ENCODE measurements at regions not wholly inside any gene's neighbourhood (a gene's known extent, or its start where the extent isn't known, plus 50 kb on each side); places are given as distances from the start of the nearest gene placed in this dataset.

DNA sequence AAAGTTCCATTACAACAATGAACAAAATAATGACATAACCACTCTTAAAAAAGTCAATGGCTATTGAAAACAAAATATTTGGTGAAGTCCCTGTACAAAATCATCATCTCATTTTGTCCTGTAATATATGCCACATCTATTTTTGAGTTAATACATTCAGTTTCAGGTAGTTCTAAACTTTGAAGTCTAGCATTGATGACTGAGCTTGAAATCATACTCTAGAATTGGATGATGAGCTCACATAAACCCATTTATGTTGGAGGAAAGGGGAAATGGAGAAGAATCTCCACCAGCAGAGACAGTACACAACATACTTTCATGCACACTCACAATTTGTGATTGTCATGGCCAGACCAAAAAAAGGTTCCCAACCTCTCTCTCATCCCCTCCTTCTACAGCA lies 371.1 kb upstream of the NR3C2 start:
- Histone ChIP-seq H3K4me1 (no peaks in the 10 kb centered on the region), H3K4me2 (no peak overlapping the region), H3K9me3 (no peaks in the 10 kb centered on the region), H3K27ac (no peak overlapping the region), H3K4me3 (no peak overlapping the region)
- FAIRE-seq (no peak), DNase-seq (ENCODE audit: low read depth in 1 of 2, low spot score in 1 of 2) (no peak), ATAC-seq (no peak)
- ChIA-PET CTCF (no interaction called here), POLR2A (no interaction called here)
- TF ChIP-seq FOSB (CRISPR knock-in tag; IDR thresholded peaks at IDR 0.05) (no peak), ZNF302 (CRISPR knock-in tag; IDR thresholded peaks at IDR 0.05) (no peak), KDM5A (IDR thresholded peaks at IDR 0.05) (no peak), EP300 (IDR thresholded peaks at IDR 0.05) (no peak)
- TF ChIP-seq, protein P1, sequence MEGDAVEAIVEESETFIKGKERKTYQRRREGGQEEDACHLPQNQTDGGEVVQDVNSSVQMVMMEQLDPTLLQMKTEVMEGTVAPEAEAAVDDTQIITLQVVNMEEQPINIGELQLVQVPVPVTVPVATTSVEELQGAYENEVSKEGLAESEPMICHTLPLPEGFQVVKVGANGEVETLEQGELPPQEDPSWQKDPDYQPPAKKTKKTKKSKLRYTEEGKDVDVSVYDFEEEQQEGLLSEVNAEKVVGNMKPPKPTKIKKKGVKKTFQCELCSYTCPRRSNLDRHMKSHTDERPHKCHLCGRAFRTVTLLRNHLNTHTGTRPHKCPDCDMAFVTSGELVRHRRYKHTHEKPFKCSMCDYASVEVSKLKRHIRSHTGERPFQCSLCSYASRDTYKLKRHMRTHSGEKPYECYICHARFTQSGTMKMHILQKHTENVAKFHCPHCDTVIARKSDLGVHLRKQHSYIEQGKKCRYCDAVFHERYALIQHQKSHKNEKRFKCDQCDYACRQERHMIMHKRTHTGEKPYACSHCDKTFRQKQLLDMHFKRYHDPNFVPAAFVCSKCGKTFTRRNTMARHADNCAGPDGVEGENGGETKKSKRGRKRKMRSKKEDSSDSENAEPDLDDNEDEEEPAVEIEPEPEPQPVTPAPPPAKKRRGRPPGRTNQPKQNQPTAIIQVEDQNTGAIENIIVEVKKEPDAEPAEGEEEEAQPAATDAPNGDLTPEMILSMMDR (IDR thresholded peaks at IDR 0.05): no peak
- TF ChIP-seq, protein P2, sequence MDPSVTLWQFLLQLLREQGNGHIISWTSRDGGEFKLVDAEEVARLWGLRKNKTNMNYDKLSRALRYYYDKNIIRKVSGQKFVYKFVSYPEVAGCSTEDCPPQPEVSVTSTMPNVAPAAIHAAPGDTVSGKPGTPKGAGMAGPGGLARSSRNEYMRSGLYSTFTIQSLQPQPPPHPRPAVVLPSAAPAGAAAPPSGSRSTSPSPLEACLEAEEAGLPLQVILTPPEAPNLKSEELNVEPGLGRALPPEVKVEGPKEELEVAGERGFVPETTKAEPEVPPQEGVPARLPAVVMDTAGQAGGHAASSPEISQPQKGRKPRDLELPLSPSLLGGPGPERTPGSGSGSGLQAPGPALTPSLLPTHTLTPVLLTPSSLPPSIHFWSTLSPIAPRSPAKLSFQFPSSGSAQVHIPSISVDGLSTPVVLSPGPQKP (IDR thresholded peaks at IDR 0.05; ENCODE audit: low read depth, low read length): no peak
- TF ChIP-seq, protein P3, sequence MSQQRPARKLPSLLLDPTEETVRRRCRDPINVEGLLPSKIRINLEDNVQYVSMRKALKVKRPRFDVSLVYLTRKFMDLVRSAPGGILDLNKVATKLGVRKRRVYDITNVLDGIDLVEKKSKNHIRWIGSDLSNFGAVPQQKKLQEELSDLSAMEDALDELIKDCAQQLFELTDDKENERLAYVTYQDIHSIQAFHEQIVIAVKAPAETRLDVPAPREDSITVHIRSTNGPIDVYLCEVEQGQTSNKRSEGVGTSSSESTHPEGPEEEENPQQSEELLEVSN (IDR thresholded peaks at IDR 0.05; ENCODE audit: borderline replicate concordance, low read depth): no peak

DNA sequence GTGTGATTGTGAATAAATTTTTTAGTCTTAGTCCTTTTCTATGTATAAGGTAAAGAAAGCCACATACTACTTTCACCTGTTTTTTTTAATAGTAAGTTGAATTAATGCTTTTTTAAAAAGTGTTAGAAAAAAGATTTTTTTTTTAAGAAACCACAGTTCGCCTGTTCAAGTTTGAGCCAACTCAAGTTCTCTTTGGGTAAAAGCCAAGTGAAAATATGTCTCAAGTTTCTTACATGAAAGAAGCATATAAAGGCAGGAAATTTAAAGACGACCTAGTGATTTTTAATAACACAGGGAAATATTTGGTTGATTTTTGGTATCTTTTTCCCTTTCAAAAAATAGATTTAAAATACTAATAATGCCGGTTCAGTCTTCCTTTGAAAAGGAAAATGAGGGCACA lies 369.9 kb upstream of the NR3C2 start:
- H3K4me1 ChIP-seq: no peaks in the 10 kb centered on the region
- WGBS (ENCODE audit: missing lambda C conversion rate): 3% methylated on average over 3 of the region's 3 CpGs
- no peak overlapping the region for H3K4me3 ChIP-seq
- no peak for ATAC-seq
- H3K4me2 ChIP-seq: no peak overlapping the region
- CTCF ChIA-PET: no interaction called here
- H3K9me3 ChIP-seq: no peaks in the 10 kb centered on the region
- POLR2A ChIA-PET: no interaction called here
- TF ChIP-seq BHLHE40 (IDR thresholded peaks at IDR 0.05; ENCODE audit: low read depth, low read length) (no peak), ZFP36 (IDR thresholded peaks at IDR 0.05; ENCODE audit: borderline replicate concordance, partially characterized antibody) (no peak), HOXB13 (CRISPR knock-in tag; IDR thresholded peaks at IDR 0.05; ENCODE audit: low read depth) (no peak)
- TF ChIP-seq, protein P3 (IDR thresholded peaks at IDR 0.05; ENCODE audit: borderline replicate concordance, low read depth): no peak
- no peak overlapping the region for H3K27ac ChIP-seq
- no peak for FAIRE-seq
- no peak for DNase-seq (ENCODE audit: low read depth in 1 of 2, low spot score in 1 of 2)

DNA sequence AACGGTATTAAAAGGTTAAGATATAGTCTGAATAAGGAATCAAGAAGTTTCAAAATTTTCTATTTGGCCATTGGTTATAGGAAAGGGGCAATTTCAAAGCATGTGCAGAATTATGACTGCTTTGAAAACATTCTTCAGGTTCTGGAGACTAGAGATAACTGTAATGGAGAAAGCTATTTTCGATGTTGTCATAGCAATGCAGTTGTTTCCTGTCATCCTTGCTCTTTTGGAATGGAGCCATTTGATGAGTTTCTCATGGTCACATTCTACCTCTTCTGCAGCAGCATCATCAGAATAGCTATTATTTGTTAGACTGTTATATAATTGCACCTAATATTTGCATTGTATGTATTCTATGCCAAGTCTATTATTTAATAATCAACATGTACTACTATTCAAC lies 368.2 kb upstream of the NR3C2 start:
- DNase-seq (ENCODE audit: low read depth in 1 of 2, low spot score in 1 of 2) (no peak), ATAC-seq (no peak), FAIRE-seq (no peak)
- no peaks in the 10 kb centered on the region for H3K4me1 ChIP-seq
- TF ChIP-seq, protein P2 (IDR thresholded peaks at IDR 0.05; ENCODE audit: low read depth, low read length): no peak
- no peak for TF ChIP-seq HDAC2 (IDR thresholded peaks at IDR 0.05)
- TF ChIP-seq TFCP2L1 (CRISPR knock-in tag; IDR thresholded peaks at IDR 0.05): no peak
- no peak for TF ChIP-seq ZSCAN20 (CRISPR knock-in tag; IDR thresholded peaks at IDR 0.05)
- TF ChIP-seq, protein P3 (IDR thresholded peaks at IDR 0.05; ENCODE audit: borderline replicate concordance, low read depth): no peak
- no peak for TF ChIP-seq KDM5A (IDR thresholded peaks at IDR 0.05)
- TF ChIP-seq GATA3 (IDR thresholded peaks at IDR 0.05; ENCODE audit: borderline replicate concordance): no peak
- TF ChIP-seq NPAS2 (CRISPR knock-in tag; IDR thresholded peaks at IDR 0.05; ENCODE audit: borderline replicate concordance): no peak
- TF ChIP-seq FOSB (CRISPR knock-in tag; IDR thresholded peaks at IDR 0.05): no peak
- TF ChIP-seq JUN (IDR thresholded peaks at IDR 0.05): no peak
- TF ChIP-seq, protein P4, sequence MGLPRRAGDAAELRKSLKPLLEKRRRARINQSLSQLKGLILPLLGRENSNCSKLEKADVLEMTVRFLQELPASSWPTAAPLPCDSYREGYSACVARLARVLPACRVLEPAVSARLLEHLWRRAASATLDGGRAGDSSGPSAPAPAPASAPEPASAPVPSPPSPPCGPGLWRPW (IDR thresholded peaks at IDR 0.05): no peak
- no peak for TF ChIP-seq CBX8 (IDR thresholded peaks at IDR 0.05)
- TF ChIP-seq ZC3H11A (IDR thresholded peaks at IDR 0.05): no peak
- no peak for TF ChIP-seq RARB (CRISPR knock-in tag; IDR thresholded peaks at IDR 0.05)
- no peak for TF ChIP-seq POLR2AphosphoS2 (conservative IDR thresholded peaks at IDR 0.05; ENCODE audit: low read length)
- no peak for TF ChIP-seq EHF (CRISPR knock-in tag; IDR thresholded peaks at IDR 0.05)
- TF ChIP-seq, protein P5, sequence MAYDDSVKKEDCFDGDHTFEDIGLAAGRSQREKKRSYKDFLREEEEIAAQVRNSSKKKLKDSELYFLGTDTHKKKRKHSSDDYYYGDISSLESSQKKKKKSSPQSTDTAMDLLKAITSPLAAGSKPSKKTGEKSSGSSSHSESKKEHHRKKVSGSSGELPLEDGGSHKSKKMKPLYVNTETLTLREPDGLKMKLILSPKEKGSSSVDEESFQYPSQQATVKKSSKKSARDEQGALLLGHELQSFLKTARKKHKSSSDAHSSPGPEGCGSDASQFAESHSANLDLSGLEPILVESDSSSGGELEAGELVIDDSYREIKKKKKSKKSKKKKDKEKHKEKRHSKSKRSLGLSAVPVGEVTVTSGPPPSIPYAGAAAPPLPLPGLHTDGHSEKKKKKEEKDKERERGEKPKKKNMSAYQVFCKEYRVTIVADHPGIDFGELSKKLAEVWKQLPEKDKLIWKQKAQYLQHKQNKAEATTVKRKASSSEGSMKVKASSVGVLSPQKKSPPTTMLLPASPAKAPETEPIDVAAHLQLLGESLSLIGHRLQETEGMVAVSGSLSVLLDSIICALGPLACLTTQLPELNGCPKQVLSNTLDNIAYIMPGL (CRISPR knock-in tag; IDR thresholded peaks at IDR 0.05; ENCODE audit: borderline replicate concordance): no peak
- H3K4me2 ChIP-seq: no peak overlapping the region
- H3K27ac ChIP-seq: no peak overlapping the region
- ChIA-PET CTCF (no interaction called here), POLR2A (no interaction called here)
- 6% methylated on average over 2 of the region's 2 CpGs for WGBS (ENCODE audit: missing lambda C conversion rate)
- no peaks in the 10 kb centered on the region for H3K9me3 ChIP-seq
- H3K4me3 ChIP-seq: no peak overlapping the region
